GM12875 (cell line): ENCODE measurements at regions not wholly inside any gene's neighbourhood (a gene's known extent, or its start where the extent isn't known, plus 50 kb on each side); places are given as distances from the start of the nearest gene placed in this dataset.

ENCODE experiments used
- H3K4me3 ChIP-seq: one replicate; pipeline ENCODE4 v1.5.1; 2011; ENCODE audit warnings: low read depth, low read length, control low read depth
- TF ChIP-seq, protein P1 (sequence below): IDR thresholded peaks from 2 replicates; pipeline ENCODE4 v1.5.1; 2011; ENCODE audit warnings: low read depth, mild to moderate bottlenecking, control low read depth, inconsistent platforms, low read length, moderate library complexity, borderline replicate concordance; ENCODE audit not compliant: insufficient read depth

- TF ChIP-seq, protein P1, sequence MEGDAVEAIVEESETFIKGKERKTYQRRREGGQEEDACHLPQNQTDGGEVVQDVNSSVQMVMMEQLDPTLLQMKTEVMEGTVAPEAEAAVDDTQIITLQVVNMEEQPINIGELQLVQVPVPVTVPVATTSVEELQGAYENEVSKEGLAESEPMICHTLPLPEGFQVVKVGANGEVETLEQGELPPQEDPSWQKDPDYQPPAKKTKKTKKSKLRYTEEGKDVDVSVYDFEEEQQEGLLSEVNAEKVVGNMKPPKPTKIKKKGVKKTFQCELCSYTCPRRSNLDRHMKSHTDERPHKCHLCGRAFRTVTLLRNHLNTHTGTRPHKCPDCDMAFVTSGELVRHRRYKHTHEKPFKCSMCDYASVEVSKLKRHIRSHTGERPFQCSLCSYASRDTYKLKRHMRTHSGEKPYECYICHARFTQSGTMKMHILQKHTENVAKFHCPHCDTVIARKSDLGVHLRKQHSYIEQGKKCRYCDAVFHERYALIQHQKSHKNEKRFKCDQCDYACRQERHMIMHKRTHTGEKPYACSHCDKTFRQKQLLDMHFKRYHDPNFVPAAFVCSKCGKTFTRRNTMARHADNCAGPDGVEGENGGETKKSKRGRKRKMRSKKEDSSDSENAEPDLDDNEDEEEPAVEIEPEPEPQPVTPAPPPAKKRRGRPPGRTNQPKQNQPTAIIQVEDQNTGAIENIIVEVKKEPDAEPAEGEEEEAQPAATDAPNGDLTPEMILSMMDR = no peak
- no peak overlapping the region for H3K4me3 ChIP-seq
Observed at GRCh38 chr1:68551459-68551858, 54.6 kb upstream of the DEPDC1 start.

DNA sequence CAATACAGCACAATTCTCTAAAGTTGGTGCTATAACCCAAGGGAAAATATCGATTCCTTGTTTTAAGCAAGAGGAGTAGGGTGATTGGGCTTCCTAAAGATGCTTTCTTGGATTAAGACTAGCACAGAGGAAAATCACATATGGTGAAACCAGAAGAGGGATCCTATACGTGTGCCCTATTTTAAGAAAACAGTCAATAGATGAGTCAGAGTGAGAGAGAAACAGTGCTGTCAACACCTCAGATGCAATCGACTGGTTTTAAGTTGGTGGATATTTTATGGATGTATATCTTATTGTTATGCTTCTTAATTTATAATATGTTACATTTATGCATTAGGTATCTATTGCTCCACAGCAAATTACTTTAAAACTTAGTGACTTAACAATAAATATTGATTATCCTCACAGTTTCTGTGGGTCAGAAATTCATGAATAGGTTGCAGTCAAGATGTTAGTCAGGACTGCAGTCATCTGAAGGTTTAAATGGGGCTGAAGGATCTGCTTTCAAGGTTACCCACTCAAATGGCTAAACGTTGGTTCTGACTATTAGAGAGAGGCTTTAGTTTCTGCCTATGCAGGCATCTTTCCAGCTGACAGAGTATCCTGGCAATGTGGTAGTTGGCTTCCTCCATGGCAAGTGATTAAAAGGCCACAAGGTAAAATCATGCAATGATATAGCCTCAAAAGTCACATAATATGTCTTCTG, 61.6 kb upstream of the DEPDC1 start:
- H3K4me3 ChIP-seq = no peak overlapping the region
- TF ChIP-seq, protein P1 = no peak

GRCh38 chr1:68565923-68566322, 69.0 kb upstream of the DEPDC1 start:
- no peak overlapping the region for H3K4me3 ChIP-seq
- TF ChIP-seq, protein P1 = no peak

GRCh38 chr1:68570871-68571270, 74.0 kb upstream of the DEPDC1 start:
- H3K4me3 ChIP-seq = no peak overlapping the region
- TF ChIP-seq, protein P1 = no peak

- TF ChIP-seq, protein P1 = no peak
- no peak overlapping the region for H3K4me3 ChIP-seq
Observed at GRCh38 chr1:68571454-68572235, 74.8 kb upstream of the DEPDC1 start.

DNA sequence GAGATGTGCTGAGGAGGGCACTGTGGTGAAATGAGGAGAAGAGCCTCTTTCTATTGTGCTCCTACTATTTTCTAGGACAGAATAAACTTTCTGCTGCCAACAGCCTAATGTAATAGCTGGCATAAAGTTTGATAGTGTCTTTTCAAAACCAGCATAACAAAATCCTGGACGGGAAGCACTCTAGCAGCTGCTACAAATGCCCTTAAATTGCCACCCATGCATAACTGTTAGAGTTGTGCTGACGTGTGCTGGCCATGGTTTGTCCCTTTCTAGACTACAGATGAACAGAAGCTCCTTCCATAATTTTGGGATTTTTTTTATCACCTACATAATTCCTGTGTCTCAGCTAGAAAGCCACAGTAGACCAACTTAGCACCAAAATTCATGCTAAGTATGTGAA, 88.5 kb upstream of the DEPDC1 start:
- H3K4me3 ChIP-seq = no peak overlapping the region
- TF ChIP-seq, protein P1 = no peak

GRCh38 chr1:68586766-68587165, 89.9 kb upstream of the DEPDC1 start:
- TF ChIP-seq, protein P1 = no peak
- no peak overlapping the region for H3K4me3 ChIP-seq
